Activated T-cell treated with anti-CD3 and anti-CD28 coated beads, Interleukin-2, amount 50 U/mL, for 72 hours (primary cell): ENCODE measurements at regions not wholly inside any gene's neighbourhood (a gene's known extent, or its start where the extent isn't known, plus 50 kb on each side); places are given as distances from the start of the nearest gene placed in this dataset.
"Not testable (repeated sequence)": the region's sequence is repeated elsewhere in the genome, so short reads cannot be mapped to it uniquely, and the experiment has no call there.

Experiments
- ATAC-seq, 2 donors: fragments of 150-1000 bp; cut with Tn5 transposase; replicated peaks in 1 of 2; 2 replicates each; pipeline ENCODE4 v1.10.0; 2021; ENCODE audit warnings: moderate library complexity in 2 of 2, mild to moderate bottlenecking in 1 of 2
- DNase-seq, 2 donors: peaks; one replicate each; pipeline ENCODE4 v3.0.0; 2021 to 2022; ENCODE audit warnings: mixed read lengths in 1 of 2
- H3K27ac Mint-ChIP-seq: one replicate; pipeline ENCODE4 v1.8.0; 2022; ENCODE audit warnings: mild to moderate bottlenecking, moderate library complexity, mixed read lengths
- H3K27me3 Mint-ChIP-seq: one replicate; pipeline ENCODE4 v1.8.0; 2022; ENCODE audit warnings: low read depth, mixed read lengths
- H3K36me3 Mint-ChIP-seq, 2 donors: one replicate each; pipeline ENCODE4 v1.8.0; 2022; ENCODE audit warnings: mixed read lengths in 2 of 2, mild to moderate bottlenecking in 1 of 2; ENCODE audit not compliant: insufficient read depth in 2 of 2
- H3K4me1 Mint-ChIP-seq: one replicate; pipeline ENCODE4 v1.8.0; 2022; ENCODE audit warnings: low read depth, mixed read lengths
- H3K4me3 Mint-ChIP-seq, 2 donors: one replicate each; pipeline ENCODE4 v1.8.0; 2022; ENCODE audit warnings: mild to moderate bottlenecking in 2 of 2, mixed read lengths in 2 of 2, moderate library complexity in 2 of 2
- H3K9me3 Mint-ChIP-seq, 2 donors: one replicate each; pipeline ENCODE4 v1.8.0; 2022; ENCODE audit warnings: mixed read lengths in 2 of 2

DNA sequence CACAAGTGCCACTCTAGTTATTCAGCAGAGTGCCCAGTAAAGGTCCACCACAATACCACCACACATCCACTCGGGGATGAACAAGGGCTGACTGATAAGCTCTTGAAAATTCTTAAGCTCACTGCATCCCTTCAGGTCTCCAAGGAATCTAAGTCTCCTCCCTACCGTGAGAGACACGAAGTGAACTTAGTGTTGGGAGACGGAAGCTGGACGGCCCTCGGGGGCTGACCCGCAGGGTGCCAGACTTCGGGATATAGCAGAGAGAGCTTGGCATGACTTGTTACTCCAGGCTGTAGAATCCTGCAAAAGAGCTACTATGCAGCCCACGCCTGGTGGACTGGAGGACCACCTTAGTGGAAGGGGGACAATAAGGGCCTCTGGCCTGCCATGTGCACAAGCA is 75.1 kb downstream of the LYZL1 start:
- not testable (repeated sequence) for H3K4me3 Mint-ChIP-seq, H3K27ac Mint-ChIP-seq, ATAC-seq, H3K4me1 Mint-ChIP-seq, H3K9me3 Mint-ChIP-seq, H3K27me3 Mint-ChIP-seq, H3K36me3 Mint-ChIP-seq, DNase-seq

DNA sequence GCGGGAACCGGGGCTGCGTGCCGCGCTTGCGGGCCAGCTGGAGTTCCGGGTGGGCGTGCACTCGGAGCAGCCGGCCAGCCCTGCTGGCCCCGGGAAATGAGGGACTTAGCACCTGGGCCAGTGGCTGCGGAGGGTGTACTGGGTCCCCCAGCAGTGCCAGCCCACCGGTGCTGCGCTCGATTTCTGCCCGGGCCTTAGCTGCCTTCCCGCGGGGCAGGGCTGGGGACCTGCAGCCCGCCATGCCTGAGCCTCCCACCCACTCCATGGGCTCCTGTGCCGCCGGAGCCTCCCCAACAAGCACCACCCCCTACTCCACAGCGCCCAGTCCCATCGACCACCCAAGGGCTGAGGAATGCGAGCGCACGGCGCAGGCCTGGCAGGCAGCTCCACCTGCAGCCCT is 77.3 kb downstream of the LYZL1 start:
- H3K27me3 Mint-ChIP-seq = peaks cover 12% of the 10 kb centered on the region
- not testable (repeated sequence) for H3K4me1 Mint-ChIP-seq, H3K4me3 Mint-ChIP-seq, H3K9me3 Mint-ChIP-seq, ATAC-seq, DNase-seq, H3K36me3 Mint-ChIP-seq, H3K27ac Mint-ChIP-seq

DNA sequence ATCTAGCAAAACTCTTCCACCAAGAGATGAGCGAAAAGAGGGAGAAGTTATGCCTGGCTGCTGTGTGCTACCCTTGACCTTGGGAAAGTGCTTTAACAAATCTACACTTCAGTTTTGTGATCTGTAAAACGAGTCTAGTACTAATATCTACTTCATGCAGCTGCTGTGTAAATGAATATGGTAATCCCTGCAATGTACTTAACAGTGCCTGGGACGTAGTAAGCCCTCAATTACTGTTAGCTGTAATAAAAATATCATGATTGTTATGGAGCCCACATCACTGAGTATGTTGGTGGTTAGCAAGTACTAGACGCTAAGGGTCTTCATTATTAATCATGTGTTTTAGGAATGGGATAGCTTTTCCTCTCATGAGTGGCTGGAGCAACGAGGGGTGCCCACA is 80.5 kb downstream of the LYZL1 start:
- Mint-ChIP-seq H3K36me3 (no peaks in the 10 kb centered on the region), H3K9me3 (no peaks in the 10 kb centered on the region), H3K4me1 (no peaks in the 10 kb centered on the region), H3K4me3 (no peak overlapping the region), H3K27ac (no peak overlapping the region), H3K27me3 (peaks cover 20% of the 10 kb centered on the region)
- DNase-seq = no peak
- ATAC-seq = no peak

DNA sequence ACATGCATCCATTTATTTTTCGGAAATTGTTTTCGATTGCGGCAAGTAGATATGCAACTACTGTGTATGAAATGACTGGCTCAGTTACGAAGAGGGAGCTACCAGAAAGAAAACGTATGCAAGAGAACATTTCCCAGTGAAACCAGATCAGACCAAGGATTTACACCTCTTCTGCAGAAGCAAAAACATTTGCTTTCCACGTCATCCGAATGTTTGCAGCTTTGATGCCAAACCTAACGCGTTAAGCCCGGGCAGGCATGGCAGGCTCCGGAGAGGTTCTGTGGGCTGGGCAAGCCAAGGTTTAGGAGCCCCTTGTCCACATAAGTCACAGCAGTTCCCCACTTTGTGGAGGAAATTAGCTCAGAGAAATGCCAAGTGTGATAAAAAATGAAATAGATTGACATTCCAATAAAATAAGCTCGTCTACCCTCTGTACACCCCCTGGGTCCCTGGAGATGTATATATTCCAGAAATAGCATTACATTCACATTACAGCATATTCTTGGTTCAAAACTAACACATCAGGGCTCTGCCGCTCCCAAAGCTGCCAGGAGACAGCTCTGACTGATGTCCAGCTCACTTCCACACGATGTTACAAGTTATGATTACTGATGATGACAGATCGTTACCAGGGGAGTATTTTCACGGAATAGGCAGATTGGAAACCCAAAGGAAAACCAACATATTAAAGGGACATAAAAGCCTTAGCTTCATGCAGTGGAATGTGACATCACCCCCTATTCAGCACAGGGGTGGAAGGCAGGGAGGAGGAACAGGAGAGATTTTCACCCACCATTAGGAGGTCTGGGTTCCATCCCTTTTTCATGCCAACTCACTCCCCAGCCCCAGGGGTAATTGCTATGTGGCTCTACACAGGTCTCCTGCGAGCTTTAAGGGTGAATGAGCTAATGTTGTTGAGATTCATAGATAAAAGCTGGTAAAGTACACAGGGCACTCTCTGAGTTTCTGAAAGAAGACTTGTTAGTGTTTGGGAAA is 81.5 kb downstream of the LYZL1 start:
- Mint-ChIP-seq H3K27ac (no peak overlapping the region), H3K36me3 (no peaks in the 10 kb centered on the region), H3K27me3 (peaks cover 20% of the 10 kb centered on the region), H3K9me3 (no peaks in the 10 kb centered on the region), H3K4me3 (no peak overlapping the region), H3K4me1 (no peaks in the 10 kb centered on the region)
- DNase-seq = no peak
- ATAC-seq = no peak

DNA sequence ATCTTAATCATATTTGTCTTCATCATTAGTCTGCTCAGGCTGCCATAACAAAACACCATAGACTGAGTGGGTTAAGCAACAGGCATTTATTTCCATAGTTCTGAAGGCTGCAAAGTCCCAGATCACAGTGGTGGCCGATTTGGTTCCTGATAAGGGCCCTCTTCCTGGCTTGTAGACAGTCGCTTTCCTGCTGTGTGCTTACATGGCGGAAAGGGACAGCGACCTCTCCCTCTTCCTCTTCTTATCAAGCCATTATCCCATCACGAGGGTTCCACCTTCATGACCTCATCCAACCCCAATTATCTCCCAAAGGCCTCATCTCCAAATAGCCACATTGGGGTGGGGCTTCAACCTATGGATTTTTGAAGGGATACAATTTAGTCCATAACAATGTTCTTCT is 84.0 kb downstream of the LYZL1 start:
- no peak overlapping the region for H3K27ac Mint-ChIP-seq
- H3K27me3 Mint-ChIP-seq = peaks cover 26% of the 10 kb centered on the region
- no peaks in the 10 kb centered on the region for H3K9me3 Mint-ChIP-seq
- no peak for DNase-seq
- no peak overlapping the region for H3K4me3 Mint-ChIP-seq
- no peak for ATAC-seq
- H3K4me1 Mint-ChIP-seq = no peaks in the 10 kb centered on the region
- no peaks in the 10 kb centered on the region for H3K36me3 Mint-ChIP-seq

DNA sequence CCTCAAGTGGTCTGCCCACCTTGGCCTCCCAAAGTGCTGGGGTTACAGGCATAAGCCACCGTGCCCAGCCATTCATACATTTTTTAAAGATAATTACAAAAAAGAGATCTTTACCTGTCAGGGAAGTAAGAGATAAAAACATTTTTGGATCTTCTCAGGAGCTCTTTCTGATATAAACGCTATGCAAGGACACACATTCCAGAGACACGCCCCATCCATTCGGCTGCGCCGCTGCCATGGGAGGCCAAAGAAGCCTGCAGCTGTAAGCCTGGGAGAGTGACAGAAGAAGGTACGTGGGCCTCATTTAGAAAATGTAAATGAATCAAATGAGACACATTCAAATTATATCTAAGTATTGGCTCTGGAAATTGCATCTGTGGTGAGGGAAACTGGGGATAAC is 85.3 kb downstream of the LYZL1 start:
- ATAC-seq (no peak), DNase-seq (no peak)
- H3K4me1 Mint-ChIP-seq = no peaks in the 10 kb centered on the region
- H3K4me3 Mint-ChIP-seq = no peak overlapping the region
- no peak overlapping the region for H3K27ac Mint-ChIP-seq
- no peaks in the 10 kb centered on the region for H3K36me3 Mint-ChIP-seq
- no peaks in the 10 kb centered on the region for H3K9me3 Mint-ChIP-seq
- peaks cover 26% of the 10 kb centered on the region for H3K27me3 Mint-ChIP-seq

DNA sequence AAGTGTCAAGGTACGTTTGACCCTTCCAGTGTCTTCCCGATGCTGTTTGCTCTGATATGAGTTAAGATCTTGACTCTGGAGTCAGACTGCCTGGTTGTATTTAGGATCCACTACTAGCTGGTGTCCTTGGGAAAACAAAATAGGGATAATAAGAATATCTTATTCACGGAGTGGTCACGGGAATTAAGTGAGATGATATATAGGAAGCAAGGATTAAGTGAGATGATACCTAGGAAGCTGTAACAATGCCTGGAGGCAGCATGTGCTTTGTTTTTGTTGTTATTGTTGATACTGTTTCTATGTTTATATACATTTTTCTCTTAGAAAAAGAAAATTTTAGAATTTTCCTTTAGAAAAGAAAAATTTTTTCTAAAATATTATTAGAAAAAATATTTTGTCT is 87.0 kb downstream of the LYZL1 start:
- no peaks in the 10 kb centered on the region for H3K36me3 Mint-ChIP-seq
- H3K27ac Mint-ChIP-seq = no peak overlapping the region
- H3K4me3 Mint-ChIP-seq = no peak overlapping the region
- H3K27me3 Mint-ChIP-seq = peaks cover 28% of the 10 kb centered on the region
- H3K9me3 Mint-ChIP-seq = no peaks in the 10 kb centered on the region
- peaks cover 12% of the 10 kb centered on the region for H3K4me1 Mint-ChIP-seq
- DNase-seq (no peak), ATAC-seq (no peak)

DNA sequence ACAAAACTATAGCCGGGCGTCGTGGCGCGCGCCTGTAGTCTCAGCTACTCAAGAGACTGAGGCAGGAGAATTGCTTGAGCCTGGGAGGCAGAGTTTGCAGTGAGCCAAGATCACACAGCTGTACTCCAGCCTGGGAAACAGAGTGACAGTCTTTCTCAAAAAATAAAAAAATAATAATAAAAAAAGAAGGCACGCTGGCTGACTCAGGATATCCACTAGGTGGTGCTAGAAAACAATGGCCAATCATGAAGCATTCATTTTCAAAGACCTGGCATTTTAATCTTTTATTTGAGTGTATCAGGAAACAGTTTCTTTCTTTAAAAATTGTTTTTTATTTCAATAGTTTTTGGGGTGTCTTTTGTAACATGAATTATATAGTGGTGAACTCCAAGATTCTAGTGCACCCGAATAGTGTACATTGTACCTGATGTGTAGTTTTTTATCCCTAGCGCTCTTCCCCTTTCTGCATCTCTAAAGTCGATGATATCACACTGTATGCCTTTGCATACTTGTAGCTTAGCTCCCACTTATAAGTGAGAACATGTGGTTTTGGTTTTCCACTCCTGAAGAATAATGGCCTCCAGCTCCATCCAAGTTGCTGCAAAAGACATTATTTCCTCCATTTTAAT is 88.6 kb downstream of the LYZL1 start:
- Mint-ChIP-seq H3K36me3 (no peaks in the 10 kb centered on the region), H3K27me3 (peaks cover 22% of the 10 kb centered on the region), H3K27ac (no peak overlapping the region), H3K4me3 (no peak overlapping the region), H3K9me3 (no peaks in the 10 kb centered on the region), H3K4me1 (peaks cover 12% of the 10 kb centered on the region)
- DNase-seq = no peak
- no peak for ATAC-seq

DNA sequence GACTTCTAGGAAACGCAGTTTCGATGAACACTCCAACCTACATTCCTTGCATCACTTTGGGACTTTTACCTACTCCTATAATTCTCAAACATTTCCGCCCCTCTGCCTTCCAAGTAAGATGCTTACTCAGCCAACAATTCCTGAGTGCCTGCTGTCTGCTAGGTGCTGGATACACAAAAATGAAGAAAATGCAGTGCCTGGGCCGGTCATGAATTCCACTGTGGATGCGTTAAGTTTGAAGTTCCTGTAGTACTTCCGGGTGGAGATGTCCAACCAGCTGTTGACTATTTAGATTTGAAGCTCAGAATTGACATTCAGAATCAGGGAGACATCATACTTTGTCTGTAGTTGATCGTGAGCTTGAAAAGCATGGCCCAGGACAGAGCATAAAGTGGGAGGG is 89.2 kb downstream of the LYZL1 start:
- H3K27ac Mint-ChIP-seq = no peak overlapping the region

DNA sequence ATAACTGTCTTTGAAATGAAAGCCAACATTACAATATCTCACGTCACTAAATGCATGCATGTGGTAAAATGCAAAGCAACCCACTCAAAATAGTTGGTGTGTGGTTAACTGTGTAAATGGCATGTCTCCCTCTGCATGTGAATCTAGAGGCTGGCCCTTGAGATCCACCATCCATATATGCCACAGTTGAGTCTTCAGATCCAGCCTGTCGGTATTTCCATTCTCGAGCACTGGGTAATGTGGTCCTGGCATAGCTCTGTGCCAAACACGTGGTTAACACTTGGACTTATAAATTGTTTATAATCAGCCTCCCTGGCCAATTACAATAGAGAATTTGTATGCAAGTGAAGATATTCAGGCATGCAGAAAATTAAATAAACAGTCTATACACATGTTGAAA is 90.3 kb downstream of the LYZL1 start:
- no peak for ATAC-seq

More for the DNA sequence above, 89.2 kb downstream of the LYZL1 start:
- ATAC-seq = no peak
- Mint-ChIP-seq H3K36me3 (no peaks in the 10 kb centered on the region), H3K4me1 (peaks cover 12% of the 10 kb centered on the region), H3K4me3 (no peak overlapping the region), H3K9me3 (no peaks in the 10 kb centered on the region), H3K27me3 (peaks cover 27% of the 10 kb centered on the region)
- no peak for DNase-seq

DNA sequence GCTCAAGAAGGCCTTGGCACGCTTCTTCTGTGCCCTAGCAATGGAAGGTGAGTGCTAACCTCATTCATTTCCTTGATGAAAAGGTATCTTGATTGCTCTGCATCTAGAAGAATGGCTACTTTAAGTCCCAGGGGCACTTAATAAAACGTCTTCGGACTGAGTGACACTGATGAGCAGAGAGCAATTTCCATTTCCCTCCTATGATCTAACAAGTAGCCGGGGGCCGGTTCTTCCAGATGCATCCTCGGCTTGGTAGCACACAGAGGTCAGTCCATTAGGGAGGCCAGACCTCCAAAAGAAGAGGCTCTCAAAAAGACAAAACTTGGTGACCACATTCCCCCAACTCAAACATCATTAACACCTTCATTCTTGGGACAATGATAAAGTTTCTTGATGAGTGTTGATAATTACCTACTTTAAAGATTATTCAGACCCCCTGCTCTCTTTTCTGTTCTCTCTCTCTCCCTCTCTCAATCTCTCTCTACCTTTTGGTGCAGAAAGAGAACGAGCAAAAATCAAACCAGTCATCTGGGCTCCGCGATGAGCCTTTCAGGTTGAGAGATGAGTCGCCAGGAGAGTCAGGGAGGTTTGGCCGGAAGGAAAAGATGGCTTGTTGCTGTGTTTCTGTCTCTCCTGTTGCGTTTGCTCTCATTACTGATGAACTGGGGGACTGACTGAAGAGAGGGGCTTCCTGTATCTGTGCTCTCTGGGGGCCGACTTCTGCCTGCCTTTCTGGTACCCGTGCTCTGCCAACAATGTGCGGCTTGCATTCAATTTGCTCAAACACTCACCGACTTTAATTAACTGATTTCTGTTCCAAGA is 91.1 kb downstream of the LYZL1 start:
- H3K9me3 Mint-ChIP-seq, DNase-seq, H3K27ac Mint-ChIP-seq, H3K36me3 Mint-ChIP-seq: not testable (repeated sequence)
- peak overlapping the region; percentile 16 to 33 for H3K4me3 Mint-ChIP-seq
- peaks cover 31% of the 10 kb centered on the region for H3K27me3 Mint-ChIP-seq
- H3K4me1 Mint-ChIP-seq = peaks cover 12% of the 10 kb centered on the region
- peak; percentile 34 to 58 for ATAC-seq

More for the DNA sequence above, 90.3 kb downstream of the LYZL1 start:
- Mint-ChIP-seq H3K4me1 (peaks cover 12% of the 10 kb centered on the region), H3K27me3 (peaks cover 31% of the 10 kb centered on the region), H3K4me3 (no peak overlapping the region), H3K27ac (no peak overlapping the region), H3K9me3 (no peaks in the 10 kb centered on the region), H3K36me3 (no peaks in the 10 kb centered on the region)
- no peak for DNase-seq

DNA sequence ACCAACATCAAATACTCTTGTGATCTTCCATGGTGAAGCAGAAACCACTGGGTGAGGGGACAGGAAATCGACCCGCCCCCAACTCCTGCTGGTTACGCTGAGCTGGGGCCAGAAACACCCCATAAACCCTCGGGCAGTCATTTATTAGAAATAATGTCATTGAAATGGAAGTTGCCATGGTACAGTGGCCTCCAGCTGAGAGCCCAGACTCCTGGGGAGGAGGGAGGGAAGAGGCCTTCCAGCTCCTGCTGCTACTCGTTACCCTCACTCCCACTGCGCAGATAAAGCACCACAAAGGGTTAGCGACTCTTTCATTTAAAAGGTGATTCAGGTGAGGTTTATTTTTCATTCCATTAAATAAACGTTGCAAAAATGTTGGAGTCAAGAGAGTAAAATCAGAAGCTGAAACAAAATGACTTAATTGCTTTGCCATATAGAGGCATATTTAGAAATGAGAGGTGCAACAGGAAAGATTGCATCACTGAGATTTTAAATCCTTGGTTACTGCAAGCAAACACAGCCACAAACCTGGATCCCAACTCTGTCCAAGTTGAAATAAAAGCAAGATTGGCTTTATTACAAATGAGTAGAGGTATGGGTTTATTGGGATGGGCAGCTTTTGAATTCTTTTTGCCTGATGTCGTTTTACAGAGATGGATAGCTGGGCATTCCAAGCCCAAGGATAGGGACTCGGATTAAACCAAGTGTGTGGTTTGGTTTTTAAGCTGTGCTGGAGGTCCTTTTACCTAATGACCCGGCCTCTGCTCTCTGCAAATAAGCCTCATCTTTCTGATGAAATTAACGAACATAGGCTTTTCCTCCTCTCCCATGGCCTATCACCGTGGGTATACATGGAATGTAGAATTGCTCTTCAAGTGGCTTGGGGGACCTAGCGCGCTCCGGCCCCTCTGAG is 92.0 kb downstream of the LYZL1 start:
- H3K27ac Mint-ChIP-seq, ATAC-seq, DNase-seq, H3K9me3 Mint-ChIP-seq, H3K36me3 Mint-ChIP-seq: not testable (repeated sequence)
- peaks cover 31% of the 10 kb centered on the region for H3K27me3 Mint-ChIP-seq
- peak overlapping the region; percentile 16 to 33 for H3K4me3 Mint-ChIP-seq
- peaks cover 12% of the 10 kb centered on the region for H3K4me1 Mint-ChIP-seq
